K562 (cell line): ENCODE measurements at regions not wholly inside any gene's neighbourhood (a gene's known extent, or its start where the extent isn't known, plus 50 kb on each side); places are given as distances from the start of the nearest gene placed in this dataset.

ENCODE experiments used
- BACH1 ChIP-seq: fragments of 200-800 bp; sonication (Bioruptor generic); IDR thresholded peaks from 2 replicates; pipeline ENCODE4 v1.6.1; 2016; ENCODE audit warnings: missing genetic modification characterization, missing compliant biosample characterization
- DDX20 ChIP-seq: fragments of 450-650 bp; IDR thresholded peaks from 2 replicates; pipeline ENCODE4 v1.6.1; 2016; ENCODE audit warnings: missing genetic modification characterization, low read depth, mild to moderate bottlenecking, missing compliant biosample characterization, moderate library complexity
- DIDO1 ChIP-seq: fragments of 450-650 bp; IDR thresholded peaks from 2 replicates; pipeline ENCODE4 v1.6.1; 2016; ENCODE audit warnings: low read depth, missing biosample characterization, missing genetic modification characterization
- FOSL1 ChIP-seq: fragments of 200-800 bp; sonication (Bioruptor generic); conservative IDR thresholded peaks from 2 replicates; pipeline ENCODE4 v1.6.1; 2016; ENCODE audit warnings: missing genetic modification characterization, missing compliant biosample characterization
- FOXJ2 ChIP-seq: fragments of 200-800 bp; sonication (Bioruptor generic); IDR thresholded peaks from 2 replicates; pipeline ENCODE4 v1.6.1; 2016; ENCODE audit warnings: missing genetic modification characterization, missing compliant biosample characterization
- IRF2 ChIP-seq: sonication (generic); formaldehyde crosslinking; IDR thresholded peaks from 2 replicates; pipeline ENCODE4 v1.8.1; 2022; ENCODE audit warnings: mild to moderate bottlenecking, missing genetic modification reagents
- JUND ChIP-seq, 2 experiments: IDR thresholded peaks; 2 replicates in 1 of 2; 3 replicates in 1 of 2; pipeline ENCODE4 v1.6.1; 2011; ENCODE audit warnings: borderline replicate concordance in 2 of 2, low read depth in 2 of 2, low read length in 2 of 2, improper control_type of control experiment in 1 of 2, missing biosample characterization in 1 of 2, missing genetic modification characterization in 1 of 2, missing genetic modification reagents in 1 of 2
- KDM1A ChIP-seq, 2 experiments: fragments of 450-650 bp; IDR thresholded peaks; 2 replicates each; pipeline ENCODE4 v1.6.1; 2016; ENCODE audit warnings: mild to moderate bottlenecking in 2 of 2
- MAZ ChIP-seq, 2 experiments: fragments of 450-650 bp in 1 of 2; sonication (generic) in 1 of 2; formaldehyde crosslinking; IDR thresholded peaks in 1 of 2; conservative IDR thresholded peaks in 1 of 2; 2 replicates each; pipeline versions ENCODE4 v1.4.0 to v1.5.0; 2020; ENCODE audit warnings: mild to moderate bottlenecking in 1 of 2, missing genetic modification reagents in 1 of 2
- NFE2L1 ChIP-seq: fragments of 450-650 bp; IDR thresholded peaks from 2 replicates; pipeline ENCODE4 v1.6.1; 2016; ENCODE audit warnings: missing genetic modification characterization, low read depth, mild to moderate bottlenecking, missing compliant biosample characterization, moderate library complexity, borderline replicate concordance
- RBM14 ChIP-seq: fragments of 200-400 bp; formaldehyde crosslinking; IDR thresholded peaks from 2 replicates; pipeline ENCODE4 v1.6.1; 2018; ENCODE audit warnings: low read depth, mild to moderate bottlenecking, low read length, moderate library complexity, borderline replicate concordance; ENCODE audit not compliant: insufficient read depth
- ZBED1 ChIP-seq: IDR thresholded peaks from 2 replicates; pipeline ENCODE4 v1.6.1; 2014
- ZKSCAN8 ChIP-seq: fragments of 200-800 bp; sonication (Bioruptor generic); IDR thresholded peaks from 2 replicates; pipeline ENCODE4 v1.6.1; 2016; ENCODE audit warnings: missing genetic modification characterization, missing compliant biosample characterization
- ZNF717 ChIP-seq: fragments of 250-450 bp; sonication (Bioruptor Pico); IDR thresholded peaks from 2 replicates; pipeline ENCODE4 v1.5.0; 2021
- TF ChIP-seq, protein P1 (sequence below): fragments of 250-450 bp; sonication (Bioruptor Pico); IDR thresholded peaks from 2 replicates; pipeline ENCODE4 v1.9.0; 2021; ENCODE audit warnings: mild to moderate bottlenecking, inconsistent platforms
- TF ChIP-seq, protein P2 (sequence below), 2 experiments: IDR thresholded peaks; 2 replicates each; pipeline ENCODE4 v1.6.1; 2012; ENCODE audit warnings: improper control_type of control experiment in 2 of 2, low read depth in 2 of 2, low read length in 2 of 2, borderline replicate concordance in 1 of 2
- TF ChIP-seq, protein P3 (sequence below): sonication (generic); IDR thresholded peaks from 2 replicates; pipeline ENCODE4 v1.6.1; 2016
- TF ChIP-seq, protein P4 (sequence below), 2 experiments: fragments of 450-650 bp in 1 of 2; sonication (generic) in 1 of 2; formaldehyde crosslinking in 1 of 2; IDR thresholded peaks in 1 of 2; conservative IDR thresholded peaks in 1 of 2; 2 replicates each; pipeline versions ENCODE4 v1.6.1 to v1.8.1; 2016 to 2023; ENCODE audit warnings: mild to moderate bottlenecking in 2 of 2, moderate library complexity in 2 of 2, inconsistent platforms in 1 of 2, missing genetic modification reagents in 1 of 2

DNA sequence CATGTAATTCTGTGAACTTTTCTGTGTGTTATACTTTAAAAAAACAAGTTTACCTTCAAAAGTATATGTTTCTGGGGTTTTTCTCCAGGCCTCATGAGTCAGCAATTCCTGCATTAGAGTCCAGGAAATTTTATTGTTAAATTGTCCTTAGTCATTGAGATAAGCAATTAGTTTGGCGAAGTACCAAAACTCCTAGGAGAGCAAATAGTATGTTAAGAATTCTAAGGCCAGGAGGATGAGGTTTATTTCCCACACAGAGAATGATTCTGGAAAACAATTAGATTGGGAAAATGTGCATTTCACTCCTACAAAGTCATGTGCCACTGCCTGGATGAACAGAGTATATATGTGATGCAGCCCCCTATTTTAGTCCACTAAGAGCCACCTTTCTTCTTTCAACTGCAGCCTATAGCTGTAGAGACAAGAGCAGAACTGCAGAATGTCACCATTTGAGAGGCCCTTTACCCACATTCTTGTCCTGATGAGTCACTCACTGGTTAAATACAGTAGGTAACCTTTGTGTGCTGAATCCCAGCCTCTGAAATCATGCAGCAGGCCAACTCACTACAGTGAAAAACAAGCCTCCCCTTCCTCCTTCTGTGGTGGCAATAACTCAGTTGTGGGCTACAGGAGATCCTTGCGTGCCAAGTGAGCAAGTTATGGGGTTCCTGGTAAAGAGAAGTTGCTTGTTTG is 452.8 kb upstream of the THBS1 start (continued):
- TF ChIP-seq DIDO1 (tag) (no peak), FOXJ2 (tag) (0 out of 2 replicates have a peak, but pooled peaks have one; percentile 22), JUND (IDR thresholded peaks at IDR 0.05; ENCODE audit: borderline replicate concordance, low read depth, low read length) (peak; percentile 73; the same call in 1 of the 2 replicates), JUND (tag; IDR thresholded peaks at IDR 0.05; ENCODE audit: borderline replicate concordance, low read depth, low read length) (peak; percentile 68; the same call in 2 of the 3 replicates), DDX20 (tag) (no peak), ZBED1 (no peak), ZNF717 (no peak), ZKSCAN8 (CRISPR knock-in tag) (peak; percentile 74), KDM1A (IDR thresholded peaks at IDR 0.05) (no peak), MAZ (CRISPR knock-in tag; conservative IDR thresholded peaks at IDR 0.05 in 1 of 2, IDR thresholded peaks at IDR 0.05 in 1 of 2) (no peak), BACH1 (peak; percentile 90), NFE2L1 (tag) (peak; percentile 88), RBM14 (no peak), IRF2 (CRISPR knock-in tag) (no peak), FOSL1 (tag) (peak; percentile 71)
- TF ChIP-seq, protein P1, sequence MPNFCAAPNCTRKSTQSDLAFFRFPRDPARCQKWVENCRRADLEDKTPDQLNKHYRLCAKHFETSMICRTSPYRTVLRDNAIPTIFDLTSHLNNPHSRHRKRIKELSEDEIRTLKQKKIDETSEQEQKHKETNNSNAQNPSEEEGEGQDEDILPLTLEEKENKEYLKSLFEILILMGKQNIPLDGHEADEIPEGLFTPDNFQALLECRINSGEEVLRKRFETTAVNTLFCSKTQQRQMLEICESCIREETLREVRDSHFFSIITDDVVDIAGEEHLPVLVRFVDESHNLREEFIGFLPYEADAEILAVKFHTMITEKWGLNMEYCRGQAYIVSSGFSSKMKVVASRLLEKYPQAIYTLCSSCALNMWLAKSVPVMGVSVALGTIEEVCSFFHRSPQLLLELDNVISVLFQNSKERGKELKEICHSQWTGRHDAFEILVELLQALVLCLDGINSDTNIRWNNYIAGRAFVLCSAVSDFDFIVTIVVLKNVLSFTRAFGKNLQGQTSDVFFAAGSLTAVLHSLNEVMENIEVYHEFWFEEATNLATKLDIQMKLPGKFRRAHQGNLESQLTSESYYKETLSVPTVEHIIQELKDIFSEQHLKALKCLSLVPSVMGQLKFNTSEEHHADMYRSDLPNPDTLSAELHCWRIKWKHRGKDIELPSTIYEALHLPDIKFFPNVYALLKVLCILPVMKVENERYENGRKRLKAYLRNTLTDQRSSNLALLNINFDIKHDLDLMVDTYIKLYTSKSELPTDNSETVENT, result no peak
- TF ChIP-seq, protein P2, sequence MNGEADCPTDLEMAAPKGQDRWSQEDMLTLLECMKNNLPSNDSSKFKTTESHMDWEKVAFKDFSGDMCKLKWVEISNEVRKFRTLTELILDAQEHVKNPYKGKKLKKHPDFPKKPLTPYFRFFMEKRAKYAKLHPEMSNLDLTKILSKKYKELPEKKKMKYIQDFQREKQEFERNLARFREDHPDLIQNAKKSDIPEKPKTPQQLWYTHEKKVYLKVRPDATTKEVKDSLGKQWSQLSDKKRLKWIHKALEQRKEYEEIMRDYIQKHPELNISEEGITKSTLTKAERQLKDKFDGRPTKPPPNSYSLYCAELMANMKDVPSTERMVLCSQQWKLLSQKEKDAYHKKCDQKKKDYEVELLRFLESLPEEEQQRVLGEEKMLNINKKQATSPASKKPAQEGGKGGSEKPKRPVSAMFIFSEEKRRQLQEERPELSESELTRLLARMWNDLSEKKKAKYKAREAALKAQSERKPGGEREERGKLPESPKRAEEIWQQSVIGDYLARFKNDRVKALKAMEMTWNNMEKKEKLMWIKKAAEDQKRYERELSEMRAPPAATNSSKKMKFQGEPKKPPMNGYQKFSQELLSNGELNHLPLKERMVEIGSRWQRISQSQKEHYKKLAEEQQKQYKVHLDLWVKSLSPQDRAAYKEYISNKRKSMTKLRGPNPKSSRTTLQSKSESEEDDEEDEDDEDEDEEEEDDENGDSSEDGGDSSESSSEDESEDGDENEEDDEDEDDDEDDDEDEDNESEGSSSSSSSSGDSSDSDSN (IDR thresholded peaks at IDR 0.05; ENCODE audit: borderline replicate concordance in 1 of 2, low read depth in 2 of 2, low read length in 2 of 2), result no peak
- TF ChIP-seq, protein P3, sequence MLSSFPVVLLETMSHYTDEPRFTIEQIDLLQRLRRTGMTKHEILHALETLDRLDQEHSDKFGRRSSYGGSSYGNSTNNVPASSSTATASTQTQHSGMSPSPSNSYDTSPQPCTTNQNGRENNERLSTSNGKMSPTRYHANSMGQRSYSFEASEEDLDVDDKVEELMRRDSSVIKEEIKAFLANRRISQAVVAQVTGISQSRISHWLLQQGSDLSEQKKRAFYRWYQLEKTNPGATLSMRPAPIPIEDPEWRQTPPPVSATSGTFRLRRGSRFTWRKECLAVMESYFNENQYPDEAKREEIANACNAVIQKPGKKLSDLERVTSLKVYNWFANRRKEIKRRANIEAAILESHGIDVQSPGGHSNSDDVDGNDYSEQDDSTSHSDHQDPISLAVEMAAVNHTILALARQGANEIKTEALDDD, result peak; percentile 47; the same call in 1 of the 2 replicates
- TF ChIP-seq, protein P4, sequence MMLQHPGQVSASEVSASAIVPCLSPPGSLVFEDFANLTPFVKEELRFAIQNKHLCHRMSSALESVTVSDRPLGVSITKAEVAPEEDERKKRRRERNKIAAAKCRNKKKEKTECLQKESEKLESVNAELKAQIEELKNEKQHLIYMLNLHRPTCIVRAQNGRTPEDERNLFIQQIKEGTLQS (IDR thresholded peaks at IDR 0.05), result peak; percentile 60
- TF ChIP-seq, protein P4 (CRISPR knock-in tag; conservative IDR thresholded peaks at IDR 0.05), result no peak
